Endothelial cell of umbilical vein (primary cell): ENCODE measurements at regions not wholly inside any gene's neighbourhood (a gene's known extent, or its start where the extent isn't known, plus 50 kb on each side); places are given as distances from the start of the nearest gene placed in this dataset.

Experiments used
- BruUV-seq: library from RNA; stranded (reverse); fragments of 400-500 nt; replicated peaks from 2 replicates; lab custom pipeline; 2021; lab: Mats Ljungman, UMichigan
- CTCF ChIA-PET: fragments of 300-600, 350-600 bp; sonication (Branson Sonifier 250); formaldehyde crosslinking; loops from one replicate; lab custom pipeline; 2021; ENCODE audit warnings: antibody characterized with exemption, inconsistent platforms; lab: Charles Lee
- POLR2A ChIA-PET: fragments of 300-600, 350-600 bp; sonication (Branson Sonifier 250); formaldehyde crosslinking; loops from one replicate; lab custom pipeline; 2021; ENCODE audit warnings: antibody characterized with exemption, inconsistent platforms; lab: Charles Lee
- DNase-seq: peaks from one replicate; pipeline ENCODE4 v3.0.0-alpha.2; 2011; ENCODE audit warnings: low read depth, low spot score
- FAIRE-seq: peaks from 2 replicates; lab custom pipeline; 2011; peaks lifted over from hg19 to GRCh38; lab: Jason Lieb, UNC
- H2AFZ ChIP-seq: 2 replicates; pipeline ENCODE4 v1.6.0; 2012; ENCODE audit warnings: low read depth, low read length, control low read depth, inconsistent platforms
- H3K27ac ChIP-seq: 2 replicates; pipeline ENCODE4 v1.5.1; 2011; ENCODE audit warnings: low read depth, mild to moderate bottlenecking, control low read depth, low read length, moderate library complexity; ENCODE audit not compliant: insufficient read depth
- H3K27me3 ChIP-seq, 2 experiments: 2 replicates each; pipeline versions ENCODE4 v1.6.0 to v1.6.1; 2011; ENCODE audit warnings: low read length in 2 of 2, mixed read lengths in 1 of 2; ENCODE audit not compliant: control insufficient read depth in 2 of 2, insufficient read depth in 2 of 2
- H3K36me3 ChIP-seq, 2 experiments: 2 replicates in 1 of 2; 3 replicates in 1 of 2; pipeline ENCODE4 v1.5.1; 2011; ENCODE audit warnings: low read length in 2 of 2, mild to moderate bottlenecking in 1 of 2, moderate library complexity in 1 of 2; ENCODE audit not compliant: control insufficient read depth in 2 of 2, insufficient read depth in 2 of 2; ENCODE audit errors: extremely low read depth in 1 of 2
- H3K4me1 ChIP-seq: 3 replicates; pipeline ENCODE4 v1.5.1; 2011; ENCODE audit warnings: mild to moderate bottlenecking, low read length; ENCODE audit not compliant: control insufficient read depth, insufficient read depth; ENCODE audit errors: extremely low read depth
- H3K4me2 ChIP-seq: 2 replicates; pipeline ENCODE4 v1.6.1; 2011; ENCODE audit warnings: low read length, control low read depth, mixed read lengths; ENCODE audit not compliant: insufficient read depth
- H3K4me3 ChIP-seq, 3 experiments: fragments of 200-600 bp in 1 of 3; sonication (generic), shearing (Covaris generic) in 1 of 3; replicated peaks in 1 of 3; 2 replicates each; pipeline ENCODE4 v1.5.1; 2011 to 2016; ENCODE audit warnings: control low read depth in 3 of 3, low read length in 3 of 3, mild to moderate bottlenecking in 2 of 3, inconsistent platforms in 1 of 3, low read depth in 1 of 3, moderate library complexity in 1 of 3; ENCODE audit not compliant: insufficient read depth in 1 of 3
- H3K79me2 ChIP-seq: 2 replicates; pipeline ENCODE4 v1.6.0; 2012; ENCODE audit warnings: low read length, inconsistent platforms; ENCODE audit not compliant: control insufficient read depth, insufficient read depth
- H3K9ac ChIP-seq: replicated peaks from 2 replicates; pipeline ENCODE3; 2011; ENCODE audit warnings: low read length, control low read depth; ENCODE audit not compliant: insufficient read depth; ENCODE audit errors: extremely low read depth
- H3K9me1 ChIP-seq: replicated peaks from 3 replicates; pipeline ENCODE4 v1.6.0; 2011; ENCODE audit warnings: mild to moderate bottlenecking, low read length; ENCODE audit not compliant: control insufficient read depth, insufficient read depth; ENCODE audit errors: extremely low read depth
- H3K9me3 ChIP-seq: replicated peaks from 2 replicates; pipeline ENCODE4 v1.5.1; 2012; ENCODE audit warnings: low read length, inconsistent platforms; ENCODE audit not compliant: control insufficient read depth, insufficient read depth
- H4K20me1 ChIP-seq: replicated peaks from 2 replicates; pipeline ENCODE3; 2011; ENCODE audit warnings: mild to moderate bottlenecking, low read length; ENCODE audit not compliant: control insufficient read depth, insufficient read depth; ENCODE audit errors: extremely low read depth
- EZH2 ChIP-seq: IDR thresholded peaks from 2 replicates; pipeline ENCODE4 v1.6.1; 2012; ENCODE audit warnings: borderline replicate concordance, low read depth, mild to moderate bottlenecking, moderate library complexity, low read length, inconsistent platforms; ENCODE audit not compliant: severe bottlenecking
- JUN ChIP-seq: IDR thresholded peaks from 2 replicates; pipeline ENCODE4 v1.6.1; 2011; ENCODE audit warnings: borderline replicate concordance, low read depth; ENCODE audit not compliant: insufficient read length, insufficient read depth
- MYC ChIP-seq: IDR thresholded peaks from one replicate; pipeline ENCODE4 v1.6.1; 2011; ENCODE audit warnings: mild to moderate bottlenecking, low read depth, low read length
- POLR2A ChIP-seq: IDR thresholded peaks from 2 replicates; pipeline ENCODE4 v1.6.1; 2012; ENCODE audit warnings: low read depth, mild to moderate bottlenecking, control low read depth, low read length
- dilution Hi-C: fragments of 300-500 bp; cut with MboI; formaldehyde crosslinking; loops from one replicate; pipeline ENCODE4 v1.15.0; 2019; ENCODE audit warnings: low sequenced_read_pairs; ENCODE audit not compliant: extremely low pct_ligation_motif_present
- intact Hi-C: fragments of 100-400 bp; cut with micrococcal nuclease; formaldehyde crosslinking; loops from one replicate; pipeline ENCODE4 v1.10.0; 2022
- TF ChIP-seq, protein P1 (sequence below), 2 donors: IDR thresholded peaks; 1 replicate in 1 of 2; 2 replicates in 1 of 2; pipeline ENCODE4 v1.5.1; 2011; ENCODE audit warnings: low read length in 2 of 2, mild to moderate bottlenecking in 2 of 2, moderate library complexity in 2 of 2, control low read depth in 1 of 2, inconsistent platforms in 1 of 2, low read depth in 1 of 2; ENCODE audit not compliant: insufficient read depth in 1 of 2; ENCODE audit errors: extremely low read depth in 1 of 2
- TF ChIP-seq, protein P2 (sequence below): IDR thresholded peaks from 2 replicates; pipeline ENCODE4 v1.6.1; 2011; ENCODE audit not compliant: insufficient read depth, insufficient read length

DNA sequence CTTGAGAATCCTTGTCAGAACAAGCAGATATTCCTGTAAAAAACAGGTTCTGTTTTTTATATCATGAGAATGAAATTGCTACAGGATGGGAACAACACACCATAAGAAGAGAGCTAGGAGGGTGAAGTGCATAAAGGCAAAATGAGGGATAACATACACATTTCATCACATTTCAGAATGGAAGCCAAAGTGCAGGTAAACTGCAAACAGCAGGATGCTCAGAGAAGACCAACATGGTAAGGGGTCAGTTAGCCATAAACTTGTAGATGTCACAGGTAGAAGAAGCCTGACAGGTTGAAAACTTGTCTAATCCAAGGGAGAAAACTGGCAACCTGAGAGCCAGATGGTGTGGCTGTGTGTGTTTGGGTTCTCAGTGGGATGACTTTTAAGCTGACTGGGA, 88.9 kb upstream of the FAT1 start:
- H3K27ac ChIP-seq: no peak overlapping the region
- H3K9me1 ChIP-seq: no peaks in the 10 kb centered on the region
- dilution Hi-C loops: no loop called here
- DNase-seq: no peak
- intact Hi-C loops: no loop called here
- TF ChIP-seq, protein P1, sequence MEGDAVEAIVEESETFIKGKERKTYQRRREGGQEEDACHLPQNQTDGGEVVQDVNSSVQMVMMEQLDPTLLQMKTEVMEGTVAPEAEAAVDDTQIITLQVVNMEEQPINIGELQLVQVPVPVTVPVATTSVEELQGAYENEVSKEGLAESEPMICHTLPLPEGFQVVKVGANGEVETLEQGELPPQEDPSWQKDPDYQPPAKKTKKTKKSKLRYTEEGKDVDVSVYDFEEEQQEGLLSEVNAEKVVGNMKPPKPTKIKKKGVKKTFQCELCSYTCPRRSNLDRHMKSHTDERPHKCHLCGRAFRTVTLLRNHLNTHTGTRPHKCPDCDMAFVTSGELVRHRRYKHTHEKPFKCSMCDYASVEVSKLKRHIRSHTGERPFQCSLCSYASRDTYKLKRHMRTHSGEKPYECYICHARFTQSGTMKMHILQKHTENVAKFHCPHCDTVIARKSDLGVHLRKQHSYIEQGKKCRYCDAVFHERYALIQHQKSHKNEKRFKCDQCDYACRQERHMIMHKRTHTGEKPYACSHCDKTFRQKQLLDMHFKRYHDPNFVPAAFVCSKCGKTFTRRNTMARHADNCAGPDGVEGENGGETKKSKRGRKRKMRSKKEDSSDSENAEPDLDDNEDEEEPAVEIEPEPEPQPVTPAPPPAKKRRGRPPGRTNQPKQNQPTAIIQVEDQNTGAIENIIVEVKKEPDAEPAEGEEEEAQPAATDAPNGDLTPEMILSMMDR (IDR thresholded peaks at IDR 0.05; ENCODE audit: extremely low read depth in 1 of 2, insufficient read depth in 1 of 2, low read depth in 1 of 2, low read length in 2 of 2): no peak
- TF ChIP-seq, protein P2, sequence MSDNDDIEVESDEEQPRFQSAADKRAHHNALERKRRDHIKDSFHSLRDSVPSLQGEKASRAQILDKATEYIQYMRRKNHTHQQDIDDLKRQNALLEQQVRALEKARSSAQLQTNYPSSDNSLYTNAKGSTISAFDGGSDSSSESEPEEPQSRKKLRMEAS: no peak
- TF ChIP-seq MYC (no peak), POLR2A (no peak), JUN (no peak), EZH2 (no peak)
- no peaks in the 10 kb centered on the region for H3K79me2 ChIP-seq
- no peak overlapping the region for H3K4me2 ChIP-seq
- no peak overlapping the region for H3K4me3 ChIP-seq
- H3K4me1 ChIP-seq: no peaks in the 10 kb centered on the region
- no peaks in the 10 kb centered on the region for H4K20me1 ChIP-seq
- ChIA-PET POLR2A (no interaction called here), CTCF (no interaction called here)
- no peaks in the 10 kb centered on the region for H3K36me3 ChIP-seq
- no peak overlapping the region for H2AFZ ChIP-seq
- BruUV-seq: no TSS peak
- H3K9ac ChIP-seq: no peak overlapping the region
- FAIRE-seq: no peak
- no peaks in the 10 kb centered on the region for H3K27me3 ChIP-seq
- H3K9me3 ChIP-seq: no peaks in the 10 kb centered on the region
